ENCODE measurements at regions not wholly inside any gene's neighbourhood (a gene's known extent, or its start where the extent isn't known, plus 50 kb on each side); places are given as distances from the start of the nearest gene placed in this dataset.

- Histone ChIP-seq H4K8ac (ENCODE audit: low read depth in 2 of 2, low read length in 2 of 2) (no peak overlapping the region), H3K36me3 (ENCODE audit: control insufficient read depth, insufficient read depth, low read length) (no peaks in the 10 kb centered on the region), H2AK5ac (ENCODE audit: low read depth, low read length) (no peak overlapping the region), H3K18ac (ENCODE audit: low read depth, low read length) (no peak overlapping the region), H3K9me3 (ENCODE audit: control insufficient read depth, insufficient read depth, low read length) (no peaks in the 10 kb centered on the region), H3K27ac (ENCODE audit: insufficient read depth, low read length) (no peak overlapping the region), H3K4me3 (ENCODE audit: insufficient read depth, low read depth, low read length) (no peak overlapping the region), H2AK9ac (replicated peaks; ENCODE audit: low read depth, low read length, poor library complexity) (no peak overlapping the region), H2BK15ac (ENCODE audit: low read depth, low read length) (no peak overlapping the region), H4K5ac (ENCODE audit: low read depth, low read length) (no peak overlapping the region), H2BK120ac (ENCODE audit: low read depth, low read length) (no peak overlapping the region), H3K4ac (ENCODE audit: low read depth, low read length) (no peak overlapping the region), H2BK20ac (ENCODE audit: low read depth, low read length) (no peak overlapping the region), H3K9ac (ENCODE audit: low read depth, low read length) (no peak overlapping the region), H4K20me1 (ENCODE audit: insufficient read depth, low read length) (no peaks in the 10 kb centered on the region), H3K4me1 (ENCODE audit: control insufficient read depth, insufficient read depth, low read length) (no peaks in the 10 kb centered on the region; the same call in 1 of the 2 replicates), H3K79me1 (ENCODE audit: low read depth in 1 of 2, low read length in 2 of 2) (no peaks in the 10 kb centered on the region), H2BK5ac (ENCODE audit: low read depth, low read length, poor library complexity, severe bottlenecking) (no peak overlapping the region), H3K56ac (ENCODE audit: extremely low read depth, insufficient read depth, low read length) (no peak overlapping the region), H3K27me3 (ENCODE audit: control insufficient read depth, insufficient read depth, low read length) (peaks cover 14% of the 10 kb centered on the region), H4K91ac (ENCODE audit: insufficient read depth, low read depth, low read length) (no peak overlapping the region), H3K14ac (replicated peaks; ENCODE audit: low read depth, low read length) (no peak overlapping the region), H3K9me1 (ENCODE audit: insufficient read depth, low read length) (no peaks in the 10 kb centered on the region), H2AFZ (replicated peaks; ENCODE audit: low read length, poor library complexity) (no peak overlapping the region), H3K4me2 (ENCODE audit: low read depth, low read length) (no peak overlapping the region), H3K23ac (ENCODE audit: low read depth, low read length) (no peak overlapping the region)
- dilution Hi-C loops (cut with HindIII; ENCODE audit: low sequenced_read_pairs, unreplicated experiment) (no loop called here), in situ Hi-C loops (cut with MboI; ENCODE audit: low sequenced_read_pairs) (no loop called here), intact Hi-C loops (cut with micrococcal nuclease) (no loop called here)
- ChIA-PET CTCF (no interaction called here), POLR2A (ENCODE audit: unreplicated experiment) (no interaction called here)
- TF ChIP-seq BHLHE40 (IDR thresholded peaks at IDR 0.05; ENCODE audit: low read depth, low read length) (no peak), MAFK (IDR thresholded peaks at IDR 0.05; ENCODE audit: low read depth, low read length) (no peak), CTCF (conservative IDR thresholded peaks at IDR 0.05; ENCODE audit: low read depth, low read length) (no peak), FOS (IDR thresholded peaks at IDR 0.05; ENCODE audit: low read depth, low read length) (no peak), RCOR1 (IDR thresholded peaks at IDR 0.05; ENCODE audit: insufficient replicate concordance, low read length) (no peak), NFE2L2 (IDR thresholded peaks at IDR 0.05; ENCODE audit: low read depth, low read length) (no peak), ELK1 (IDR thresholded peaks at IDR 0.05; ENCODE audit: borderline replicate concordance, low read depth, low read length) (no peak), CHD1 (IDR thresholded peaks at IDR 0.05; ENCODE audit: low read depth, low read length) (no peak), SMC3 (IDR thresholded peaks at IDR 0.05; ENCODE audit: low read depth, low read length) (no peak), RAD21 (IDR thresholded peaks at IDR 0.05; ENCODE audit: low read length) (no peak)
- TF ChIP-seq, protein P1, sequence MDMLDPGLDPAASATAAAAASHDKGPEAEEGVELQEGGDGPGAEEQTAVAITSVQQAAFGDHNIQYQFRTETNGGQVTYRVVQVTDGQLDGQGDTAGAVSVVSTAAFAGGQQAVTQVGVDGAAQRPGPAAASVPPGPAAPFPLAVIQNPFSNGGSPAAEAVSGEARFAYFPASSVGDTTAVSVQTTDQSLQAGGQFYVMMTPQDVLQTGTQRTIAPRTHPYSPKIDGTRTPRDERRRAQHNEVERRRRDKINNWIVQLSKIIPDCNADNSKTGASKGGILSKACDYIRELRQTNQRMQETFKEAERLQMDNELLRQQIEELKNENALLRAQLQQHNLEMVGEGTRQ (IDR thresholded peaks at IDR 0.05; ENCODE audit: low read depth, low read length) = no peak
- WGBS, 2 experiments (ENCODE audit: extremely low coverage in 2 of 2, insufficient read length in 1 of 2) = 80% methylated on average over 1 of the region's 2 CpGs; no CpG with 5 or more reads in 1 of the 2 experiments
- BruUV-seq (replicated peaks) = no TSS peak
- DNase-seq (no peak), ATAC-seq (ENCODE audit: low read depth) (no peak)
These were observed 130.2 kb upstream of the SESN3 start for GRCh38 chr11:95361180-95361579.

All from IMR-90 (cell line).